ENCODE measurements at regions not wholly inside any gene's neighbourhood (a gene's known extent, or its start where the extent isn't known, plus 50 kb on each side); places are given as distances from the start of the nearest gene placed in this dataset.
"Not testable (repeated sequence)": the region's sequence is repeated elsewhere in the genome, so short reads cannot be mapped to it uniquely, and the experiment has no call there.

DNA sequence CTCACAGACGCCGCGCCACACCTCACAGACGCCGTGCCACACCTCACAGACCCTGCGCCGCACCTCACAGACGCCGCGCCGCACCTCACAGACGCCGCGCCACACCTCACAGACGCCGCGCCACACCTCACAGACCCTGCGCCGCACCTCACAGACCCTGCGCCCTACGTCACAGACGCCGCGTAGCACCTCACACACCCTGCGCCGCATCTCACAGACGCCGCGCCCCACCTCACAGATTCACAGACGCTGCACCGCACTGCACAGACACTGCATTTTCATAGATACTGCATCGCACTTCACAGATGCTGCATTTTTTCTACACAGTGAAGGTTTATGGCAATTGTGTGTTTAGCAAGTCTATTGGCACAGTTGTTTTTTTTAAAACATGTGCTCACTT is 657.8 kb downstream of the TRIML1 start:
- not testable (repeated sequence) for DNase-seq (ENCODE audit: extremely low read depth, low read depth, low spot score)

DNA sequence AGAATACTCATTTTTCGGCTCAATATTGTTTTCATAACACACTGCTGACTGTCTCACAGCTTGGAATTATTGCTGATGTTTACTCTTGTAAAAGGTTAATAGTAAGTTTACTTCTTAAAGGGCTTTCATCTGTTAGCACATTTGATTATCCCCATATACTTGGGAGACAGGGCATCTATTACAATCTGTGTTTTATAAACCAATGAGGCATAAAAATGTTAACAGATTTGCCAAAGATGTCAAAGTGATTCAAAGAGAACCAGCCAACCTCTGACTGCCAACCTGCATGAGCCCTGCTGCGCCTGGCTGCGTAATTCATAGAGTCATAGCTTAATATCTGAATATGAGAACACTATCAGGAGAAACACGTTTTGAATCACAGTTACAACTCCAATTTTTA is 665.6 kb downstream of the TRIML1 start:
- DNase-seq (ENCODE audit: extremely low read depth, low read depth, low spot score): no peak

DNA sequence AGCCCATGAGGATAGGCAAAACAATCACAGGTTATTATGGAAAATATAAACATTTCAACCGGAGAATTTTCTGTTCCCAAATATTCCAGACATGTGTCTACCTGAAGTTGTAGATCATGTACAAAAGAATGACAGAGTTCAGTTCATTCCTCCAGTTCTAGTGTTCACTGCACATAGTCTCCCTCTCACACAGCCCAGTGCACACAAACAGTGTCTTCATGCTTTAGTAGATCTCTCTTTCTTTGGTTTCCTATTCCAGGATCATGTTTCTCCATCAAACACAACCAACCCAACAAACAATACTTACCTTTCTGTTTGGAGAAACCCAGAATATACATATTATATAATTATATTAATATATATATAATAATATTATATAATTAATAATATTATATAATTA is 671.9 kb downstream of the TRIML1 start:
- no peak for DNase-seq (ENCODE audit: extremely low read depth, low read depth, low spot score)

DNA sequence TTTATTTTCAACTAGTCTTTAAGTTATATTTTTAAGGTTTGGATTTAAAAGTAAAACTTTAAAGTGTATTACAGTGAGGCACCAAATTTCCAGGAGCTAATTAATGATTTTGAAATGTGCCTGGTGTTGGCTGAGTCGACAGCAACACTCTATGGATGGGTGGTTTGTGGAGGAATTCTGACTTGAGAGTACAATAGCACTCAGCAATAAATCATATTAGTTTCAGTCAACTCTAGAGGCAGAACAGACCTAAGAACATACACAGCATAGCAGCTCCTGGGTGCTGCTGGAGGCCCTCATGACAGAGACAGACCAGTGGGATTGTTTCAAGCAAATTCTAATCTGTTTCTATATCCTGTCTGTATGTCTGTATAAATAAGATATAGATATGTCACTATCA is 673.4 kb downstream of the TRIML1 start:
- DNase-seq (ENCODE audit: extremely low read depth, low read depth, low spot score): no peak

DNA sequence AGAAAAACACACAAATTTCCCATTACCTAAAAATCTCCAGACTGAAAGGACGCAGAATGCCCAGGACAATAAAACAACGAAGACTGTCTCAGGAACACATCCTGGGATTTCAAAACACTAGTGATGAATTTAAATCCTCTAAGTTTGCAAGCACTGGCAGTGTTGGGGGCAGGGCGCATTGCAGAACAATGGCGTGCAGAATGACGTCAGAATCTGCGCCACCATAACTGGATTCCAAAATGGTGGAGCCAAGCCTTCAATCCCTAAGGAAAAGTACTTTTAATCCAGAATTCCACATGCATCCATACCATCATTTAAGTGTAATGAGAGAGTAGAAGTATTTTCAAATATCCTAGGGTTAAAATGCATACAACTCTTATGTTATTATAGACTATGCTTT is 679.1 kb downstream of the TRIML1 start:
- no peak for DNase-seq (ENCODE audit: extremely low read depth, low read depth, low spot score)

DNA sequence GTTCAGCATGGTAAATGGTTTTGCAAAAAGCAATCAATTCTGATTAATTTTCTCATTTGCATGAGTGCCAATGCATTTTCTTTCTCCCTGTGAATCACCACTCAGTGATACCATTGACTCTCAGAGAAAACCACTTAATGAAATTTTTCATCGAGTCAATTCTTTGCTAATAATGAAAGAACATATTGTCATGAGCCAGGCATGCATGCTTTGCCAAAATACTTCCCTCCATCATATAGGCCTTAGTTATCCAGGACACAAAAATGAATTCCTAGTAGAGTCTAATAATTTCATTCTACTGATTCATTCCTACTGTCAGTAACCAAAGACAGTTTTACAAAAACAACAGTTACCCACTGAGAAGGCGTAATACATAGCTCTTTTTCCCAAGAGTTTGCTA is 680.0 kb downstream of the TRIML1 start:
- DNase-seq (ENCODE audit: extremely low read depth, low read depth, low spot score): no peak

DNA sequence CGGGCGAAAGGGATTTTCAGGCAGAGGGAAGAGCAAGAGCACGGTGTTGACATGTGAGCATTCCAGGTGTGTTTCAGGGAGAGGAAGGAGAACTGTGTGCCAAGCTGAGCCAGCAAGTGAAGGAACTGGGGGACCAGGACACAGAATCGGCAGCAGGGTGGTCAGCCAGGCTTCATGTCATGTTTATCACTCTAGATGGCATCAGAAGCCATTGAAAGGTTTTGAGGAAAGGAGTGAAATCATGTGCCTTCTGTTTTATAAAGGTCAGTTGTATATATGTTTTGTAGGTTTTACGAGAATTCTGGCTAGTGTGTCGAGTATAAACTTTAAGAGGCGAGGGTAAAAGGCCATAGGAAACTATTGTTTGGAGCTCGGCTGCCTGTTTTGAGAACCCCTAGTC is 682.3 kb downstream of the TRIML1 start:
- no peak for DNase-seq (ENCODE audit: extremely low read depth, low read depth, low spot score)

DNA sequence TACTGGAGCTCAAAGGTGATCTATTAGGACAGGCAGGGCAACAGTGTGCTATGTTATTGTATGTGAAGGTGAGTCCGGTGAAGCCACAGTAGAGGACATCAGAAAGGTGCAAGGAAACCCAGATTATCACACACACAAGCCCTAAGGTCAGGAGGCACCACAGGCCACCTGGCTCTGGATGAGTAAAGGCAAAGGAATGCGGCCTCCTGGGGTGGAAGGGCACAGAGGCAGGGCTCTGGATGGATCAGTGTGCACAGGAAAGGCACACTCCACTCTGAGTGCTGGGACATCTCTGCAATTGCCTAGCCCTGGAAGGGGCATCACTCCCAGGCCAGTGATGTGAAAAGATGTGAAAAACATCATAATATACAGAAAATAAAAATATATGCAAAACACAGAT is 683.5 kb downstream of the TRIML1 start:
- DNase-seq (ENCODE audit: extremely low read depth, low read depth, low spot score): no peak

DNA sequence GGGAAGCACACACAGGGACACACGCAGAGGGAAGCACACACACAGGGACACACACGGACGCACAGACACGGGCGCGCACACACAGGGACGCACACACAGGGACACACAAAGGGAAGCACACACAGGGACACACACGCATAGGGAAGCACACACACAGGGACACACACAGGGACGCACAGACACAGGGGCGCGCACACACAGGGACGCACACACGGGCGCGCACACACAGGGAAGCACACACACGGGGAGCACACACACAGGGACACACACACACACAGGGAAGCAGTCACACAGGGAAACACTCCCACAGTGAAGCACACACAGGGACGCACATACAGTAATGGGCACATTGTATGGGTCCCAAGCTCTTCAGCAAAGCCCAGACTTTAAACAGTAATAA is 685.3 kb downstream of the TRIML1 start:
- DNase-seq (ENCODE audit: extremely low read depth, low read depth, low spot score): no peak

DNA sequence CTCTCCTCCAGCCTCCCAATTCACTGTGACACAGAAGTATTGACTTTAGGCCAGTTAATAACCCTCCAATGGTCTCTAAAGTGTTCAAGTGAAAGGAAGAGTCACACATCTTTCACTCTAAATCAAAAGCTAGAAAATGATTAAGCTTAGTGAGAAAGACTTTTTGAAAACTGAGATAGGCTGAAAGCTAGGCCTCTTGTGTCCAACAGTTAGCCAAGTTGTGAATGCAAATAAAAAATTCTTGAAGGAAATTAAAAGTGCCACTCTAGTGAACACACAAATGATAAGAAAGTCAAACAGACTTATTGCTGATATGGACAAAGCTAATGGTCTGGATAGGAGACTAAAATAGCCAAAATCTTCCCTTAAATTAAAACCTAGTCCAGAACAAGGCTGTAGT is 687.2 kb downstream of the TRIML1 start:
- DNase-seq (ENCODE audit: extremely low read depth, low read depth, low spot score): no peak

DNA sequence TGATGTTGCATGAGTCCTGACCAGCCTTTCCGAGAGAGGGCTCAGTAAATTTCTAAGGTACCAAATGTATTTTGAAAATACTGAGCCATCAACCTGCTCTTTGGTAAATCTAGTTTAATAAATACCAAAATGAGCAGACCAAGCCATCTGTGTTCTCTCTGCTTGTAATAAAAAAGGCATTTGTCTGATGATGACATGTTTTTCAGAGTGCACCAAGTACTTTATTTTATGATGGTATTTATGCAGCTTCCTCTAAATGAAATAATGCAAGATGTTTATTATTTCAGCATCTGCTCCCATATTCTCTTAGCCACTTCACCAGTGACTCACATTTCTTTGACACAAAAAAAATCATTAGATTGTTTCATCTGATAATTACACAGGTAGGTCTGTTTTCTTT is 700.5 kb downstream of the TRIML1 start:
- no peak for DNase-seq (ENCODE audit: extremely low read depth, low read depth, low spot score)

DNA sequence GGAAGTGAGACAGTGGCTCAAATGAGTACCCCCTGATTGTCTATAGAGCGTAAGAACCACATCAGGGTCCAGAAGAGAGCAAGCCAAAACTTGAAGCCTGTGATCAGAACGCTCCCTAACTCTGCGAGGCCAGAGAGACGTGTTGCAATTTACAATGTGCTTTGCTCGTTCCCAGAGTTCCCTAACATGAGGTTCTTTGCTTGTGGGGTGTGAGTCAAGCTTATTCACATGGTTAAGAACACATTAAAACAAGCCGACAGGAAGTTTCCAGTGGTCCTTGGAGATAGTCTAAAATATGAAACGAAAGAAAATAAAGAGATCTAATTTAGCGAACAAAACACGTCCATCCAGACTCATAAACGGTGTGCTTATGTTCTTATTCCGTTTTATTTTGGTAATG is 702.3 kb downstream of the TRIML1 start:
- no peak for DNase-seq (ENCODE audit: extremely low read depth, low read depth, low spot score)

DNA sequence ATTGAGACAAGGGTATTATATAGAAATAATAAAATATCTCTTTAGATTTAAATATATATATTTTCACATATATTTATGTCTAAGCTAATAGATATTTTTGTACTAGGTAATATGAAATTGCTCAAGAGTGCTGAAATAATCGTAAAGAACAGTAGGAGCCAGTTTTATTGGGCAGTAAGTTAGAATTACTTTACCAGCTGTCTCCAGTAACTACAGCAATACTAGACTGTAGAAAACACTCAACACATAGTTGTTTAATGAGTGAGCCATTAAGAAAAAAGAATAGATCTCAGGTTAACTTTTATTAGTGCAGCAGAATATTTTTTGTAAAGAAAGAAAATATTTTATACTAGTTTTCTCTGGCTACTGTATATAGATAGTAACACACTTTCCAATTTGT is 715.2 kb downstream of the TRIML1 start:
- DNase-seq (ENCODE audit: extremely low read depth, low read depth, low spot score): no peak

DNA sequence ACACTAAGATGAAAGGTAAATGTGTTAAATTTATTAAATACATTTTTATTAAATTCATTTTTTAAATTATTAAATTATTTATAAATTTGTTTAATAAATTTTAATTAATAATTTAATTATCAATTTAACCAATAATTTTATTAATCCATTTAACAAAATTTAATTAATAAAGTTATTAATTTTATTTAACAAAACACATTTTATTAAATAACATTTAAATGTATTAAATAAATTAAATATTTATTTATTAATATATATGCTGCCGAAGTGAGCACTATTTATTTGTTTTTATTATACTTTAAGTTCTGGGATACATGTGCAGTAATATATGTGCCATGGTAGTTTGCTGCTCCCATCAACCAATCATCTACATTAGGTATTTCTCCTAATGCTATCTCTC is 719.5 kb downstream of the TRIML1 start:
- no peak for DNase-seq (ENCODE audit: extremely low read depth, low read depth, low spot score)

DNA sequence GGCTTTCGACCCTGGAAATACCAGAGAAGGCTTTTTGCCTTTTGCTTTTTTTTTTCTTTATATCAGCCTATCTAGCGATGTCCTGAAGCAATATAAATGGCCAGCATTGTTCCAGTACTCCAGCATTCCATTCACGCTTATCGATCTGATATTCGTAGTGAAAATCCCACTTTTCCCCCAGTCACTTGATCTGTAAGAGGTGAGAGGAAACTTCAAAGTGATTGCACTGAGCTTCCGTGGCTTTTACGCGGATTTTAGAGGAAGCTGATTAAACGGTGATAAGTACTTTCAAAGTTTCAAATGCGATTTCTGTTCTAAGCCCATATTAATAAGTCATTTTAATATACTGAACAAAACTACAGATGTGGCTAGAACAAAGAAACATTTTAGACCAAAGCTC is 725.5 kb downstream of the TRIML1 start:
- DNase-seq (ENCODE audit: extremely low read depth, low read depth, low spot score): no peak

DNA sequence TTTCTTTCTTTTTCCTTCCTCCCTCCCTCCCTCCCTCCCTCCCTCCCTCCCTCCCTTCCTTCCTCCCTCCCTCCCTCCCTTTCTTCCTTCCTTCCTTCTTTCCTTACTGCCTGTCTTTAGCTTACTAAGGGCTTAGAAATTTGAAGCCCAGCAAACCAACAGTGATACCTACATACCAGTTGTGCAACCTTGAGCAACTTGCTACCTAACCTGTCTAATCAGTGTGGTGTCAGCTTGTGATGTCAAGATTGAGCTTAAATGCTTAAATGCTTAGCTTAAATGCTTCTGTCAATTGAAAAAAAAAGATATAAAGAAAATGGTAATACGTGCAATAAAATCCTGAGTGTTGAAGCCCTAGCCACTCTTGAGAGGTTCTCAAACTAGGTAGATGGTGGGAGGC is 728.6 kb downstream of the TRIML1 start:
- DNase-seq (ENCODE audit: extremely low read depth, low read depth, low spot score): no peak

DNA sequence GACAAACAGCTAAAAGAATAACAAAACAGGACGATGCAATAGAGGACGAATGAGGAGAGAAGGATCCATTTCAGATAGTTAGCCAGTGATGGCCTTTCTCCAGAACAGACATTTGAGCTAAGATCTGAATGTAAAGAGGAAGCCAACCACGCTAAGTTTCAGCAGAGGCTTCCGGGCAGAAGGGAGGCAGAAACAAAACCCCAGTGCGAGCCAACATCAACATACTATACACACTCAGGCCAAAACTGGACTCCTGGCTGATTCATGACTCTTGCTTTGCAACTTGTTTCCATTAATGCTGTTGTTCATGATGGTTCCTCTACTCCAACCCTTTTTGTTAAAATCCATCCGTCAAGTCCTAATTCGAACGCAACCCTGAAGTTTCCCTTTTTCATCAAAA is 730.3 kb downstream of the TRIML1 start:
- DNase-seq (ENCODE audit: extremely low read depth, low read depth, low spot score): no peak

DNA sequence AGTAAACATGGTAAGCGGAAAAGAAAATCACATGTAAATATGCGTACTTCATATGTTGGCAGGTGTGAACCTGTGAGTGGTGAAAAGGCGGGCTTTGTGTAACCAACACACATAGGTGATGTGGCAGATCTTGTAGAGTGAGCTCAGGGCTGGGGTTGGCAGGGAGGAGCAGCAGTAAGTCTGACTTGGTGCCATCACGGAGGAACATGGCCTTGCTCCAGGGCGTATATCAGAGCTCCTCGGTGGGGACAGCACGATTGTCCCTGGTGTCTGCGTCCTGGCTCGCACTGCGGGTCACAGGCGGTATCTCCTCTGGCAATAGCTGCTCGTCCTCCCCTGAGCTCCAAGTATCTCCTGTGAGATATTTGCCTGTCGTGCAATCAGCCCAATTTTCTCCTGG is 733.6 kb downstream of the TRIML1 start:
- no peak for DNase-seq (ENCODE audit: extremely low read depth, low read depth, low spot score)

DNA sequence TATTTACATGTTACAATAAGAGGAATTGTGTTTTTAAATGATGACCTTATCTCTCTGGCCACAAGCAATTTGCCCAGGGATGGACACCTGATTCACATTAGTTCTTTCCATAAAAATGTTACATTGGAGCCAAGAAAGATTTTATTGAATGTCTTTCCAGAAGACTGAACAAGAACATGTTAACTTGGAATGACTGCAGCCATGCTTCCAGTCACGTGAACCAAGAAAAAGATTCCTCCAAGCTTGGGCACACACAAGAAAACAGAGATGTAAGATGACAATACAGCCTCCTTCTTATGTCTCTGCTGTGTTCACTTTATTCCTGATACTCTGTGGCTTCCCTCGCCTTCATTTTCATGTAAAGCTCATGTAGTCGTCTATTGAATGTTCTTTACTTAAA is 737.6 kb downstream of the TRIML1 start:
- no peak for DNase-seq (ENCODE audit: extremely low read depth, low read depth, low spot score)

DNA sequence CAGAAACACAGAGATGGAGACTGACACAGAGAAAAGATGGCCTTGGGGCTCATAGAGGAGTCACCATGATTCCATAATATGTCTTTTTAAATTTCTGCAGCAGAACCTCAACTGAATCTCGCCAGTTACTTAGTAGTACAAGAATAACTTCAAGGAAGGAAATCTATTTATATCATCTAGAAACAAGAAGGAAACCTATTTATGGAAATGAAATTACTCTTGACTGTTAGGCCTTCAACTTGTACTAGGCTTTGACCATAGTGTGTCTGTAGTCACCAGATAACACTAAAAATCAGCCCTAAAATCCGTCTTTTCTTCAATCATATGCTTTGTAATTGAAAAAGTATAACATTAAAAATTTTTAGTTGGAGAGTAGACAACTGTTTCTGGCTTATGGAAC is 740.4 kb downstream of the TRIML1 start:
- DNase-seq (ENCODE audit: extremely low read depth, low read depth, low spot score): no peak

DNA sequence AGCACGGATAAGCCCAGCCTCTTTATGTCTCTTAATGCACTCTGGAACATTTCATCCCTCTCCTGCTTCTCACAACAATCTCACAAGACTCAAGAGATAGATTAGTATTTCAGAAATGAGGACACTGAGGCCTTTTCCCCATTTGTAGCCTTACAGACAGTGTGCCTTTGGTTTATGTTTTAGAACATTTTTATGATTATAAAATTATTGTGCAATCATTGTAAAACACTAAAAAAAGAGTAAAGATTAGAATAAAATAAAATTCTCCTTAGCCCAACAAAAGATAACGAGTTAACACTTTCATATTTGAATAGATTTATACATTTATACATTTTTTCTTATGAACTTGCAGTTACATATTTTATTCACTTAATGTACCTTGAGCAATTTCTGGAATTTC is 748.7 kb downstream of the TRIML1 start:
- DNase-seq (ENCODE audit: extremely low read depth, low read depth, low spot score): no peak

DNA sequence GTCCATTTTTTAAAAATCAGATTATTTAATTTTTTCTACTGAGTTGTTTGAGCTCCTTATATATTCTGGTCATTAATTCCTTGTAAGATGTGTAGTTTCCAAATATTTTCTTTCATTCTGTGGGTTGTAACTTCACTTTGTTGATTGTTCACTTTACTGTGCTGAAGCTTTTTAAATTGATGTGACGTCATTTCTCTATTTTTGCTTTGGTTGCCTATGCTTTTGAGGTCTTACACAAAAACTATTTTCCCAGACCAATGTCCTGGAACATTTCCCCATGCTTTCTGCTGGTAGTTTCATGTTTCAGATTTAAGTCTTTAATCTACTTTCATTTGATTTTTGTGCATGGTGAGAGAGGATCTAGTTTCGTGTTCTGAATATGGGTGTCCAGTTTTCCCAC is 753.6 kb downstream of the TRIML1 start:
- DNase-seq (ENCODE audit: extremely low read depth, low read depth, low spot score): no peak

DNA sequence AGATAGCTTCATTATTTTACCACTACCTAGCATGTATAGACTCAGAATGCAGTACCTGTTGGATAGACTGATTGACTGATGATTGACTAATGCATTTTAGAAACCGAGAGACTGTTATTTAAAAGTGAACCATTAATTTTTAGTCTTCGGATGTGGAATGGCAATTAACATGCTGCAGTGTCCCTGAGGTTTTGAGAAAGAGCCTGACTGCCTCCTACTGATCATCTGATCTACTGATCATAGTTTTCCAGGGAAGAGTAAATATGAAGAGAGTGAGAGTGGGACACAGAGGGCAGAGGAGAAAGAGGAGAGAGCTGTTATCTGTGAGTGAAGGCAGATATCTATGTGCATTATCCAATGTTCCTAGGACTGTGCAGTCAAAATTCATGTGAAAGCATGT is 764.7 kb downstream of the TRIML1 start:
- DNase-seq (ENCODE audit: extremely low read depth, low read depth, low spot score): no peak

DNA sequence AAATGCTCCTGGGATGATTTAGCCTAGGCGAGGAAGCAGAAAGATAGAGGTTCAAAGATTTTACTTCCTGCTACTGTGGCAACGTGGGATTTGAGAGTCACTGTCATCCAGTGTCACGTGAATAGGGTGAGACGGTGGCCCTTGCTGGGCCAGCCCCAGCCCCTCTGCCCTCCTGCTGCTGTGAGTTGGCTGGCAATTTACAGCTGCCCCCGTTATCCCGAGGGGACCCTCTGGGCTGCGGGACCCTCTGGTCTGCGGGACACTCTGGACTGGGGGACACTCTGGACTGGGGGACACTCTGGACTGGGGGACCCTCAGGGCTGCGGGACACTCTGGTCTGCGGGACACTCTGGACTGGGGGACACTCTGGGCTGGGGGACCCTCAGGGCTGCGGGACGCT is 765.4 kb downstream of the TRIML1 start:
- DNase-seq (ENCODE audit: extremely low read depth, low read depth, low spot score): no peak
